Caco-2 (cell line): ENCODE measurements at regions not wholly inside any gene's neighbourhood (a gene's known extent, or its start where the extent isn't known, plus 50 kb on each side); places are given as distances from the start of the nearest gene placed in this dataset.

Experiments used
- BruUV-seq: library from RNA; stranded (reverse); fragments of 400-500 nt; replicated peaks from 2 replicates; lab custom pipeline; 2021; lab: Mats Ljungman, UMichigan
- CTCF ChIA-PET: fragments of 300-600 bp; sonication (Branson Sonifier 250); formaldehyde crosslinking; loops from one replicate; lab custom pipeline; 2022; ENCODE audit warnings: antibody characterized with exemption; lab: Charles Lee
- POLR2A ChIA-PET: fragments of 300-600 bp; sonication (Branson Sonifier 250); formaldehyde crosslinking; loops from one replicate; lab custom pipeline; 2022; ENCODE audit warnings: antibody characterized with exemption; lab: Charles Lee
- DNase-seq, 2 experiments: peaks; one replicate each; pipeline versions ENCODE4 v3.0.0 to v3.0.0-alpha.2; 2020 to 2022
- H3K27me3 ChIP-seq: replicated peaks from 2 replicates; pipeline ENCODE4 v1.6.0; 2011; ENCODE audit warnings: low read length; ENCODE audit not compliant: control insufficient read depth, insufficient read depth
- H3K36me3 ChIP-seq: 2 replicates; pipeline ENCODE4 v1.5.1; 2011; ENCODE audit warnings: low read length; ENCODE audit not compliant: control insufficient read depth, insufficient read depth
- H3K4me1 ChIP-seq: fragments of 250-450 bp; sonication (Bioruptor Pico); 2 replicates; pipeline ENCODE4 v1.5.1; 2020; ENCODE audit warnings: mild to moderate bottlenecking
- H3K4me3 ChIP-seq: 2 replicates; pipeline ENCODE4 v1.5.1; 2011; ENCODE audit warnings: low read depth, mild to moderate bottlenecking, control low read depth, low read length
- H3K9me3 ChIP-seq: fragments of 250-450 bp; sonication (Bioruptor Pico); 2 replicates; pipeline ENCODE4 v1.5.1; 2020; ENCODE audit warnings: mild to moderate bottlenecking, moderate library complexity
- H3K27ac Mint-ChIP-seq: one replicate; pipeline ENCODE4 v1.8.0; 2022; ENCODE audit warnings: mixed read lengths; ENCODE audit not compliant: unreplicated experiment
- H3K27me3 Mint-ChIP-seq: one replicate; pipeline ENCODE4 v1.8.0; 2022; ENCODE audit warnings: mixed read lengths; ENCODE audit not compliant: insufficient read depth, unreplicated experiment
- H3K36me3 Mint-ChIP-seq: one replicate; pipeline ENCODE4 v1.8.0; 2022; ENCODE audit warnings: mild to moderate bottlenecking, mixed read lengths; ENCODE audit not compliant: insufficient read depth, unreplicated experiment
- H3K4me1 Mint-ChIP-seq: one replicate; pipeline ENCODE4 v1.8.0; 2022; ENCODE audit warnings: low read depth, mixed read lengths; ENCODE audit not compliant: unreplicated experiment
- H3K4me3 Mint-ChIP-seq: one replicate; pipeline ENCODE4 v1.8.0; 2022; ENCODE audit warnings: mild to moderate bottlenecking, moderate library complexity, mixed read lengths; ENCODE audit not compliant: unreplicated experiment
- H3K9me3 Mint-ChIP-seq: one replicate; pipeline ENCODE4 v1.8.0; 2022; ENCODE audit warnings: mixed read lengths; ENCODE audit not compliant: unreplicated experiment
- CTCF ChIP-seq, 2 experiments: fragments of 200-600 bp in 1 of 2; IDR thresholded peaks; 1 replicate in 1 of 2; 2 replicates in 1 of 2; pipeline versions ENCODE4 v1.5.1 to v1.8.0; 2011 to 2022; ENCODE audit warnings: antibody characterized with exemption in 1 of 2, control low read depth in 1 of 2, inconsistent platforms in 1 of 2, low read depth in 1 of 2, low read length in 1 of 2, mild to moderate bottlenecking in 1 of 2, moderate library complexity in 1 of 2; ENCODE audit not compliant: insufficient read depth in 1 of 2, severe bottlenecking in 1 of 2, unreplicated experiment in 1 of 2
- intact Hi-C: fragments of 100-400 bp; cut with micrococcal nuclease; formaldehyde crosslinking; loops from one replicate; pipeline ENCODE4 v1.10.0; 2022; ENCODE audit not compliant: unreplicated experiment

DNA sequence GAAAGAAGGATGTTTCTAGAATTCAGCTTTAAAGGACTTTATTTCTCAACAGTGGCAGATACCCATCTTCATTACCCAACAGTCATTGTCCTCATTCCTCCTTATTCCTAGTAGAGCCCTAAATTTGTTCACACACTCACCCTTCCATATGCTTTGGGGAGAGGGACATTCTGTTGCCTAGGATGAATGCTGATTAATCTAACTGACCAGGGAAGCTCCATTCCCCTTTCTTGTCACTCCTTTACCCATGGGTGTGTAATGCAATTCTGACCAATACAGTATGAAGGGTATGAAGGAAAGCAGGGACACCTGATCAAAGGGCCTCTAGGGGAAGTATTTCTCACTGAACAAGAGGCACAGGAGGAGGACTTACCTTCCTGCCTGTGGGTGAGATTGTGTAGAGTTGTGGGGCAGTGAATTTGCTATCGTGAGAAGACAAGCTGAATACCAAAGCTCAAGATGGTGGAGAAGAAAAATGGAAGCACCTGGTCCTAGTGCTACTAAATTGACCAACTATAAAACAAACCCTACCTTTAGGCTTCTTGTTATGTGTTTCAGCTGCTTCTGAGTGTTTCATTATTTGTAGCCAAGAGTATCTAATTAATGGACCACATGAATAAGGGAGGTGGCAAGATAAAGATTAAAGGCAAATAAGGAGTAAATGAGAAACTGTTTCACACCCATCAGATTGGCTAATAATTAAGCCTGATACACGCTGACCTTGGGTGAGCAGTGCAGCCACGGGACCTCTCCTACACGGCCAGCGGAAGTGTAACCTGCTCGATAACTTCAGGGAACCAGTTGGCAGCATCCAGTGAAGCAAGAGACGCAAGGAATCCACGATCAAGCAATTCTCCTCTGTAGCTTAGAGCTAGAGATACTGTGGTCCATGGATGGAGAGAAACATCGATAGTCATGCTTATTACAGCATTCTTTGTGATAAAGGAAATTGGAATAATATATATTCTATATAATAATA lies 202.3 kb downstream of the MYCN start:
- intact Hi-C loops = no loop called here
- H3K9me3 Mint-ChIP-seq = peaks cover 14% of the 10 kb centered on the region
- no peaks in the 10 kb centered on the region for H3K27me3 Mint-ChIP-seq
- H3K4me3 Mint-ChIP-seq = no peak overlapping the region
- H3K27me3 ChIP-seq = no peaks in the 10 kb centered on the region
- BruUV-seq = no TSS peak
- no peaks in the 10 kb centered on the region for H3K4me1 Mint-ChIP-seq
- H3K9me3 ChIP-seq = no peaks in the 10 kb centered on the region
- no peak for DNase-seq
- H3K4me1 ChIP-seq = no peaks in the 10 kb centered on the region
- no peak overlapping the region for H3K4me3 ChIP-seq
- H3K36me3 Mint-ChIP-seq = no peaks in the 10 kb centered on the region
- TF ChIP-seq CTCF (IDR thresholded peaks at IDR 0.05; ENCODE audit: insufficient read depth in 1 of 2, low read depth in 1 of 2, low read length in 1 of 2, severe bottlenecking in 1 of 2, unreplicated experiment in 1 of 2) = no peak
- ChIA-PET POLR2A (interaction anchor here (0.5 kb wide), 1 partner anchor 118 kb away, joined by 8 read pairs; no protein-coding TSS in a partner anchor), CTCF (no interaction called here)
- no peaks in the 10 kb centered on the region for H3K36me3 ChIP-seq
- no peak overlapping the region for H3K27ac Mint-ChIP-seq

GRCh38 chr2:16141641-16141921 lies 201.2 kb downstream of the MYCN start:
- ChIA-PET POLR2A (no interaction called here), CTCF (no interaction called here)
- peaks cover 14% of the 10 kb centered on the region for H3K9me3 Mint-ChIP-seq
- H3K4me3 Mint-ChIP-seq = no peak overlapping the region
- H3K9me3 ChIP-seq = no peaks in the 10 kb centered on the region
- H3K36me3 Mint-ChIP-seq = no peaks in the 10 kb centered on the region
- H3K27me3 ChIP-seq = no peaks in the 10 kb centered on the region
- no TSS peak for BruUV-seq
- no peaks in the 10 kb centered on the region for H3K4me1 ChIP-seq
- H3K36me3 ChIP-seq = no peaks in the 10 kb centered on the region
- intact Hi-C loops = no loop called here
- no peak overlapping the region for H3K4me3 ChIP-seq
- H3K4me1 Mint-ChIP-seq = no peaks in the 10 kb centered on the region
- no peak overlapping the region for H3K27ac Mint-ChIP-seq
- TF ChIP-seq CTCF (IDR thresholded peaks at IDR 0.05; ENCODE audit: insufficient read depth in 1 of 2, low read depth in 1 of 2, low read length in 1 of 2, severe bottlenecking in 1 of 2, unreplicated experiment in 1 of 2) = no peak
- DNase-seq = no peak
- no peaks in the 10 kb centered on the region for H3K27me3 Mint-ChIP-seq

- ChIA-PET POLR2A (no interaction called here), CTCF (no interaction called here)
- Mint-ChIP-seq H3K36me3 (no peaks in the 10 kb centered on the region), H3K27me3 (no peaks in the 10 kb centered on the region), H3K4me1 (no peaks in the 10 kb centered on the region), H3K9me3 (peaks cover 14% of the 10 kb centered on the region), H3K4me3 (no peak overlapping the region), H3K27ac (no peak overlapping the region)
- no peak for TF ChIP-seq CTCF (IDR thresholded peaks at IDR 0.05; ENCODE audit: insufficient read depth in 1 of 2, low read depth in 1 of 2, low read length in 1 of 2, severe bottlenecking in 1 of 2, unreplicated experiment in 1 of 2)
- intact Hi-C loops = no loop called here
- BruUV-seq = no TSS peak
- no peak for DNase-seq
- Histone ChIP-seq H3K4me3 (no peak overlapping the region), H3K36me3 (no peaks in the 10 kb centered on the region), H3K9me3 (no peaks in the 10 kb centered on the region), H3K27me3 (no peaks in the 10 kb centered on the region), H3K4me1 (no peaks in the 10 kb centered on the region)
These were observed 200.7 kb downstream of the MYCN start for GRCh38 chr2:16140771-16141640.
